GM13977 (cell line): ENCODE measurements at regions not wholly inside any gene's neighbourhood (a gene's known extent, or its start where the extent isn't known, plus 50 kb on each side); places are given as distances from the start of the nearest gene placed in this dataset.
"Not testable (repeated sequence)": the region's sequence is repeated elsewhere in the genome, so short reads cannot be mapped to it uniquely, and the experiment has no call there.

Experiments
- DNase-seq: peaks from one replicate; pipeline ENCODE4 v3.0.0; 2012; ENCODE audit warnings: low spot score
- CTCF ChIP-seq: IDR thresholded peaks from 2 replicates; pipeline ENCODE4 v1.5.1; 2012; ENCODE audit warnings: mild to moderate bottlenecking, control low read depth; ENCODE audit not compliant: insufficient read depth; ENCODE audit errors: extremely low read depth, missing control alignments
- in situ Hi-C: fragments of 300-500 bp; cut with MboI; formaldehyde crosslinking; loops from one replicate; pipeline ENCODE4 v1.12.0; 2022; ENCODE audit warnings: low sequenced_read_pairs, low pct_unique_long_range_greater_than_20kb, mixed read lengths, inconsistent platforms; ENCODE audit not compliant: unreplicated experiment

DNA sequence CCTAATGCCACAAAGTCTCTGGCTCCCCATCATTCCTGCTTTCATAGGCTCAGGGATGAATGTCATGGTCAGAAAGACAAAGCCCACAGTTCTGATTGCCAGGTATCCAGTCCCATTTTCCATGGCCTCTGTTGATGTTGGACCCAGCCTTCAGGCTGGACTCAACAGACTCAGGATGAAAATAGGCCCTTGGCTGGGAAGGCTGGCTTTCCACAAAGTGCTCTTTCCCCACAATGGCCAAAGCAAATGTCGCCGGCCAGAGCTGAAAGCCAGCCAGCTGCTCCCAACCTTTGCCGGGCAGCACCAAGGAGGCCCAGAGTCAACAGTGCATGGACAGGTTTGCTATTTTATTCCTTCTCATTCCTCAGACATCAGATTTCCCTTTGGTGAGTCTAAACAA lies 430.1 kb upstream of the FGF16 start:
- no peak for TF ChIP-seq CTCF
- DNase-seq: no peak
- in situ Hi-C loops: no loop called here

GRCh38 chrX:77046180-77046810 lies 400.9 kb upstream of the FGF16 start:
- in situ Hi-C loops, DNase-seq: not testable (repeated sequence)

- no peak for TF ChIP-seq CTCF
- in situ Hi-C loops: no loop called here
- DNase-seq: no peak
Measured at GRCh38 chrX:77060572-77060971, 386.6 kb upstream of the FGF16 start.

DNA sequence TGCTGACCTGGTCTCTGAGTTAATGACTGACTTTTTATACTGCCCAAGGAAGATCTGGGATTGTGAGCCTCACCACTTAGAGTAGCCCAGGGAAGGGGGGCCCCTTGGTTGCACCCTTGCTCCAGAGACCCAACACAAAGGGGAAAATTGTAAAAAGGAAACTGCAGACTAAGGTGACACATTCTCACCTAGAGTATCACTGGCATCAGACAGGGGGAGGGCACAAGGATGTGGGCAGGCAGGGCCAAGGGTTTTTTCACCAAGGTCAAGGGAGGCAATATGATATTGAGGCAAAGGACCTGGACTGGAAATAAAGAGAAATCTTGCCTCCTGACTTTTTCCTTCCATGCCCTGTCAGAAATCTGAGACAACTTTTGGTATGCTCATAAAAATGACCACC lies 386.2 kb upstream of the FGF16 start:
- DNase-seq: no peak
- TF ChIP-seq CTCF: no peak
- in situ Hi-C loops: no loop called here

DNA sequence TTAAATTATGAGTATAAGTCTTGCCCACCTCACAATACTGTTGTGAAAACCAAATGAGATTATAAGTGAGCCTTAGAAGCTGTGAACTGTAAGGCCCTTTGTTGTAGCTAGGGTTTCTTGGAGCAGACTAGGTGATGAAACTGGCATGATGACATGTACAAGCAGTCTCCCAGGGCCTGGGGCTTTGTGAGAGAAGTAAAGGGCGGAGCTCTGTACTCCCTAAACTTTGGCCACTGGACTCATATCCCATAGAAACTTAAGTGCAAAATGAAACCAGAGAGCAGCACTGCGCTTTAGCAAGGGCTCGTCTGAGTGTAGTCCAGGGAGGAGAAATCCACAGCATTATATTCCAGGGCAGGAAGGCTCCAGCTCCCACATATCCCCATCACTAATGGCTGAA lies 385.6 kb upstream of the FGF16 start:
- DNase-seq: no peak
- in situ Hi-C loops: no loop called here
- no peak for TF ChIP-seq CTCF

DNA sequence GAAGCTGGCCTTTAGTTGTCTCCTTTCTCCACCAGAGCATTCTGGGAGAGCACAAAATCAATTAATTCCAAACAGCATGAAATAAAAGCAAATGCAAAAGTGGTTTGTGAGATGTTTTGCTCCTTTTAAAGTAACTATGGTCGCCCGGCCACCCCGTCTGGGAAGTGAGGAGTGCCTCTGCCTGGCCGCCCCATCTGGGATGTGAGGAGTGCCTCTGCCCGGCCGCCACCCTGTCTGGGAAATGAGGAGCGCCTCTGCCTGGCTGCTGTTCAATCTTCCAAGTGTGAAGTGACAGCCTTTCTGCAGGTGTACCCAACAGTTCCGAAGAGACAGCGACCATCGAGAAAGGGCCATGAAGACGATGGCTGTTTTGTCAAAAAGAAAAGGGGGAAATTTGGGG lies 381.3 kb upstream of the FGF16 start:
- no peak for DNase-seq
- no peak for TF ChIP-seq CTCF
- in situ Hi-C loops: no loop called here

DNA sequence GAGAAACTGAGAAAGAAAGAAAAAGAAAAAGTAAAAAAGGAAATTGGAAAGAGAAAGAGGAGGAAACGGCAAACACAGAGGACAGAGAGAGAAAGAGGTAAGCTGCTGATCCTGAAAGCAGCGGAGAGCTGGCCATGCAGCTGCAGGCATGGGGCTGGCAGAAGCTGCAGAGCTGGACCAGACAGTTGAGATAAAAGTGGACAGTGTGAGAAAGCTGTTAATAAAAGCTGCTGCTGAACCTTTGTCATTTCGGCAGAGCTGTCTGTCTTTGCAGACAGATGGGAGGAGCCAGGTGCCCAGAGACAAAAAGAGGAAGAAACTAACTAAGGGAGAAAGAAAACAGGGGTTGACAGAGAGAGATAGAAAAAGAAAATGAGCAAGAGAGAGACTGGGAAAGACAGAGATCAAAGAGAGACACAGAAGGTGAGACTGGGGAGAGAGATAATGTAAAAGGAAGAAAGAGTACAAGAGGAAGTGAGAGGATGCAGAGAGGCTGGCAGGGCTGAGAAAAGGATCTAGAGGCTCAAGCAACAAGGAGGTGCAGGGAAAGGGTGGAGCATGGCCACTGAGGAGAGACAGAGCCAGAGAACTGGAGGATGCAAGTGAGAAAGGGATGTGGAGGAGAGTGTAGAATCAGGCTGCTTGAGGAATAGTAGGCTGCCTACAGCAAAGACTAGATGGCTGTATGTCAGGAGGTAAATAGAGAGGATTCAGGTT lies 376.8 kb upstream of the FGF16 start:
- no peak for DNase-seq
- in situ Hi-C loops: no loop called here
- TF ChIP-seq CTCF: no peak
